H1 (cell line): ENCODE measurements at regions not wholly inside any gene's neighbourhood (a gene's known extent, or its start where the extent isn't known, plus 50 kb on each side); places are given as distances from the start of the nearest gene placed in this dataset.
A peak's percentile ranks its signal among the peaks of the same experiment; 100 is the strongest.

Experiments
- CTCF ChIA-PET: fragments of 300-600 bp; sonication (Branson Sonifier 250); formaldehyde crosslinking; loops from one replicate; lab custom pipeline; 2021; ENCODE audit not compliant: partially characterized antibody; lab: Charles Lee
- POLR2A ChIA-PET: fragments of 300-600 bp; sonication (Branson Sonifier 250); formaldehyde crosslinking; loops from one replicate; lab custom pipeline; 2021; ENCODE audit warnings: inconsistent platforms; ENCODE audit not compliant: partially characterized antibody; lab: Charles Lee
- DNase-seq, 2 experiments: peaks; one replicate each; pipeline versions ENCODE4 v3.0.0 to v3.0.0-alpha.2; 2010 to 2022; ENCODE audit warnings: low spot score in 2 of 2, low read depth in 1 of 2, mixed read lengths in 1 of 2
- FAIRE-seq: peaks from 2 replicates; lab custom pipeline; 2011; peaks lifted over from hg19 to GRCh38; lab: Jason Lieb, UNC
- H2AFZ ChIP-seq: 2 replicates; pipeline ENCODE4 v1.8.1; 2012; ENCODE audit warnings: low read length, inconsistent platforms
- H2AK5ac ChIP-seq: 2 replicates; pipeline ENCODE4 v1.6.1; 2013; ENCODE audit warnings: low read depth, low read length
- H2BK120ac ChIP-seq: replicated peaks from 2 replicates; pipeline ENCODE3; 2013; ENCODE audit warnings: low read depth, low read length, inconsistent platforms
- H2BK12ac ChIP-seq: 2 replicates; pipeline ENCODE4 v1.6.1; 2013; ENCODE audit warnings: low read depth, low read length
- H2BK15ac ChIP-seq: 2 replicates; pipeline ENCODE4 v1.6.1; 2013; ENCODE audit warnings: low read length
- H2BK20ac ChIP-seq: 2 replicates; pipeline ENCODE4 v1.6.1; 2013; ENCODE audit warnings: low read length
- H2BK5ac ChIP-seq: 2 replicates; pipeline ENCODE4 v1.6.1; 2013; ENCODE audit warnings: low read depth, low read length
- H3K14ac ChIP-seq: 2 replicates; pipeline ENCODE4 v1.6.1; 2013; ENCODE audit warnings: inconsistent platforms; ENCODE audit not compliant: insufficient read length
- H3K18ac ChIP-seq: 2 replicates; pipeline ENCODE4 v1.6.1; 2013; ENCODE audit warnings: low read length; ENCODE audit errors: extremely low read depth
- H3K23ac ChIP-seq: 2 replicates; pipeline ENCODE4 v1.6.1; 2013; ENCODE audit warnings: inconsistent platforms; ENCODE audit not compliant: insufficient read length
- H3K23me2 ChIP-seq: 2 replicates; pipeline ENCODE4 v1.6.1; 2013; ENCODE audit warnings: low read depth, low read length
- H3K27ac ChIP-seq: 2 replicates; pipeline ENCODE4 v1.6.1; 2011; ENCODE audit warnings: low read depth, low read length, inconsistent platforms
- H3K27me3 ChIP-seq, 4 experiments: replicated peaks in 1 of 4; 1 replicate in 1 of 4; 2 replicates in 3 of 4; pipeline versions ENCODE4 v1.6.1 to v1.8.1; 2011 to 2013; ENCODE audit warnings: low read length in 3 of 4, mild to moderate bottlenecking in 3 of 4, inconsistent platforms in 2 of 4, mixed read lengths in 2 of 4, moderate library complexity in 1 of 4; ENCODE audit not compliant: control insufficient read depth in 3 of 4, insufficient read depth in 3 of 4; ENCODE audit errors: extremely low read depth in 1 of 4
- H3K36me3 ChIP-seq, 4 experiments: 2 replicates each; pipeline versions ENCODE4 v1.6.1 to v1.8.1; 2011 to 2013; ENCODE audit warnings: mild to moderate bottlenecking in 4 of 4, low read length in 3 of 4, moderate library complexity in 2 of 4, control low read depth in 1 of 4, inconsistent platforms in 1 of 4; ENCODE audit not compliant: insufficient read depth in 4 of 4, control insufficient read depth in 2 of 4
- H3K4ac ChIP-seq: replicated peaks from 2 replicates; pipeline ENCODE3; 2013; ENCODE audit warnings: low read length, low read depth, mixed read lengths, inconsistent platforms; ENCODE audit not compliant: insufficient read length
- H3K4me1 ChIP-seq, 4 experiments: replicated peaks in 1 of 4; 1 replicate in 1 of 4; 2 replicates in 3 of 4; pipeline versions ENCODE4 v1.6.1 to v1.8.1; 2011 to 2013; ENCODE audit warnings: low read length in 3 of 4, inconsistent platforms in 2 of 4, mixed read lengths in 1 of 4; ENCODE audit not compliant: insufficient read depth in 4 of 4, control insufficient read depth in 3 of 4
- H3K4me2 ChIP-seq, 2 experiments: 2 replicates each; pipeline versions ENCODE4 v1.6.1 to v1.8.1; 2011 to 2013; ENCODE audit warnings: low read depth in 2 of 2, low read length in 2 of 2, control low read depth in 1 of 2, inconsistent platforms in 1 of 2, mild to moderate bottlenecking in 1 of 2; ENCODE audit not compliant: insufficient read depth in 1 of 2
- H3K4me3 ChIP-seq, 4 experiments: fragments of 200-600, 300-600 bp in 1 of 4; sonication (generic), shearing (Covaris generic), sonication (Bioruptor Twin) in 1 of 4; 2 replicates each; pipeline versions ENCODE4 v1.5.1 to v1.8.1; 2011 to 2016; ENCODE audit warnings: low read length in 4 of 4, low read depth in 3 of 4, control low read depth in 2 of 4, inconsistent platforms in 2 of 4, mild to moderate bottlenecking in 2 of 4, mixed read lengths in 1 of 4, moderate library complexity in 1 of 4; ENCODE audit not compliant: insufficient read depth in 2 of 4; ENCODE audit errors: extremely low read depth in 1 of 4
- H3K56ac ChIP-seq: replicated peaks from 2 replicates; pipeline ENCODE3; 2013; ENCODE audit warnings: low read depth, mild to moderate bottlenecking, mixed read lengths, low read length, inconsistent platforms; ENCODE audit not compliant: insufficient read length
- H3K79me1 ChIP-seq: 2 replicates; pipeline ENCODE4 v1.6.1; 2013; ENCODE audit warnings: low read depth, low read length, control low read depth
- H3K79me2 ChIP-seq, 2 experiments: 2 replicates each; pipeline versions ENCODE4 v1.6.1 to v1.8.1; 2012 to 2013; ENCODE audit warnings: low read length in 2 of 2, mild to moderate bottlenecking in 2 of 2, inconsistent platforms in 1 of 2; ENCODE audit not compliant: insufficient read depth in 2 of 2, control insufficient read depth in 1 of 2
- H3K9ac ChIP-seq, 4 experiments: replicated peaks in 1 of 4; 1 replicate in 1 of 4; 2 replicates in 3 of 4; pipeline versions ENCODE4 v1.6.1 to v1.8.1; 2011 to 2013; ENCODE audit warnings: low read depth in 3 of 4, low read length in 3 of 4, control low read depth in 2 of 4, mild to moderate bottlenecking in 2 of 4, moderate library complexity in 2 of 4, inconsistent platforms in 1 of 4; ENCODE audit errors: extremely low read depth in 1 of 4
- H3K9me3 ChIP-seq, 2 experiments: 2 replicates each; pipeline versions ENCODE4 v1.6.1 to v1.8.1; 2012 to 2013; ENCODE audit warnings: mild to moderate bottlenecking in 2 of 2, moderate library complexity in 2 of 2, control low read depth in 1 of 2, inconsistent platforms in 1 of 2, low read depth in 1 of 2, low read length in 1 of 2, mixed read lengths in 1 of 2; ENCODE audit not compliant: insufficient read depth in 2 of 2
- H4K20me1 ChIP-seq, 2 experiments: replicated peaks in 1 of 2; 2 replicates each; pipeline versions ENCODE3 to v1.8.1; 2011 to 2013; ENCODE audit warnings: inconsistent platforms in 2 of 2, low read length in 2 of 2, mild to moderate bottlenecking in 1 of 2; ENCODE audit not compliant: insufficient read depth in 2 of 2, control insufficient read depth in 1 of 2
- H4K5ac ChIP-seq: 2 replicates; pipeline ENCODE4 v1.6.1; 2013; ENCODE audit warnings: low read length, low read depth, mixed read lengths, inconsistent platforms; ENCODE audit not compliant: insufficient read length
- H4K8ac ChIP-seq: 2 replicates; pipeline ENCODE4 v1.8.0; 2013; ENCODE audit warnings: mild to moderate bottlenecking, moderate library complexity, low read length, inconsistent platforms; ENCODE audit not compliant: insufficient read depth; ENCODE audit errors: extremely low read depth
- H4K91ac ChIP-seq: replicated peaks from 2 replicates; pipeline ENCODE3; 2013; ENCODE audit warnings: low read length, mixed read lengths, inconsistent platforms; ENCODE audit not compliant: insufficient read length
- CHD1 ChIP-seq: IDR thresholded peaks from 2 replicates; pipeline ENCODE4 v1.6.1; 2012; ENCODE audit warnings: low read depth, low read length, improper control_type of control experiment
- CTBP2 ChIP-seq: IDR thresholded peaks from 2 replicates; pipeline ENCODE4 v1.7.0; 2011; ENCODE audit warnings: borderline replicate concordance, mild to moderate bottlenecking, moderate library complexity, mixed read lengths, low read length; ENCODE audit not compliant: insufficient read depth, insufficient read length
- MAFK ChIP-seq: IDR thresholded peaks from 2 replicates; pipeline ENCODE4 v1.6.1; 2012; ENCODE audit warnings: low read depth, mild to moderate bottlenecking, improper control_type of control experiment, low read length
- WGBS, 2 experiments: shearing (Covaris generic) in 1 of 2; methylation state at CpG; one replicate each; pipeline versions ENCODE4 v1.1.6 to v1.1.7; 2013 to 2015; ENCODE audit warnings: low lambda C conversion rate in 2 of 2, mixed read lengths in 2 of 2, inconsistent platforms in 1 of 2, low coverage in 1 of 2, missing lambda C conversion rate in 1 of 2; ENCODE audit not compliant: insufficient replicate concordance in 2 of 2, insufficient coverage in 1 of 2, insufficient read length in 1 of 2; ENCODE audit errors: extremely low coverage in 1 of 2, missing lambda C conversion rate in 1 of 2; 5-methylcytosine and 5-hydroxymethylcytosine counted together

DNA sequence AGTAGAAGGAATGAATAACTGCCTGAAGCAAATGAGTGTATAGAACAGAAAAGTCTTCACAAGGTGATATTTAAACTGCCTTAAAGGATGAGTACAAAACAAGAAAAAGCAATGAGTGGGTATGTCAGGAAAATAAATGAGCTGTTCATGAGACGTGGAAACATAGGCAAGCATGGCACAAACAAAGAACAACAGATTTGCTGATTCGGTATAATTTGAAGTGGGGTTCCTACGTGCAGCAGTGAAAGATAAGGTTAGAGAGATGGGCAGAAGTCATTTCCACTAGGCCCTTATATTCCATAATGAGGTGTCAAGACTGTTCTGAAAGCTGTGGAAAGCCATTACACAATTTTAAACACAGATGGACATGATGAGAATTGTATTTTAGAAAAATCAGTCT, 506.6 kb downstream of the KLHL13 start:
- H3K4me3 ChIP-seq, result no peak overlapping the region
- 77% methylated on average over 3 of the region's 3 CpGs; no CpG with 5 or more reads in 1 of the 2 experiments for WGBS, 2 experiments
- no peak overlapping the region for H3K9ac ChIP-seq
- no peaks in the 10 kb centered on the region for H3K27me3 ChIP-seq
- H3K23ac ChIP-seq, result no peak overlapping the region
- no peak overlapping the region for H2AK5ac ChIP-seq
- H2BK20ac ChIP-seq, result no peak overlapping the region
- H2BK120ac ChIP-seq, result no peak overlapping the region
- no peaks in the 10 kb centered on the region for H3K23me2 ChIP-seq
- H4K20me1 ChIP-seq, result no peaks in the 10 kb centered on the region
- no peak overlapping the region for H4K8ac ChIP-seq
- H3K4ac ChIP-seq, result no peak overlapping the region
- no peak overlapping the region for H3K27ac ChIP-seq
- H3K4me1 ChIP-seq, result no peaks in the 10 kb centered on the region
- no peak overlapping the region for H3K18ac ChIP-seq
- no peak overlapping the region for H4K91ac ChIP-seq
- H2BK5ac ChIP-seq, result no peak overlapping the region
- no peak overlapping the region for H3K14ac ChIP-seq
- no peak for TF ChIP-seq CTBP2
- 0 out of 2 replicates have a peak, but pooled peaks have one; percentile 30 for TF ChIP-seq MAFK
- TF ChIP-seq CHD1, result no peak
- no peak for FAIRE-seq
- no peak overlapping the region for H2AFZ ChIP-seq
- H4K5ac ChIP-seq, result no peak overlapping the region
- H3K79me1 ChIP-seq, result no peaks in the 10 kb centered on the region
- no peak overlapping the region for H3K4me2 ChIP-seq
- no peak overlapping the region for H2BK15ac ChIP-seq
- H3K56ac ChIP-seq, result no peak overlapping the region
- no peaks in the 10 kb centered on the region for H3K36me3 ChIP-seq
- H3K9me3 ChIP-seq, result no peaks in the 10 kb centered on the region; a peak in 1 of 4 replicates
- ChIA-PET CTCF (no interaction called here), POLR2A (no interaction called here)
- no peak overlapping the region for H2BK12ac ChIP-seq
- DNase-seq, result no peak
- no peaks in the 10 kb centered on the region for H3K79me2 ChIP-seq
